ENCODE measurements at regions not wholly inside any gene's neighbourhood (a gene's known extent, or its start where the extent isn't known, plus 50 kb on each side); places are given as distances from the start of the nearest gene placed in this dataset.

- TF ChIP-seq YY1 (IDR thresholded peaks at IDR 0.05; ENCODE audit: insufficient read depth, insufficient read length): no peak
- no peak for TF ChIP-seq ZNF274 (IDR thresholded peaks at IDR 0.05; ENCODE audit: low read depth, low read length)
- no peak for TF ChIP-seq SUZ12 (IDR thresholded peaks at IDR 0.05; ENCODE audit: extremely low read depth, insufficient read depth, insufficient read length)
Measured at GRCh38 chr2:120909102-120909501, 173.4 kb downstream of the GLI2 start.
